Ishikawa (cell line): ENCODE measurements at regions not wholly inside any gene's neighbourhood (a gene's known extent, or its start where the extent isn't known, plus 50 kb on each side); places are given as distances from the start of the nearest gene placed in this dataset.

Experiments used
- CEBPB ChIP-seq: IDR thresholded peaks from 2 replicates; pipeline ENCODE4 v1.6.1; 2012
- CREB1 ChIP-seq: IDR thresholded peaks from 2 replicates; pipeline ENCODE4 v1.6.1; 2012; ENCODE audit warnings: low read depth
- EGR1 ChIP-seq: IDR thresholded peaks from 2 replicates; pipeline ENCODE4 v1.6.1; 2012
- EP300 ChIP-seq: IDR thresholded peaks from 2 replicates; pipeline ENCODE4 v1.6.1; 2012; ENCODE audit warnings: borderline replicate concordance
- FOXM1 ChIP-seq: IDR thresholded peaks from 2 replicates; pipeline ENCODE4 v1.6.1; 2012; ENCODE audit warnings: low read depth, borderline replicate concordance
- MAX ChIP-seq: IDR thresholded peaks from 2 replicates; pipeline ENCODE4 v1.6.1; 2012
- NFIC ChIP-seq: IDR thresholded peaks from 2 replicates; pipeline ENCODE4 v1.6.1; 2012
- RAD21 ChIP-seq: IDR thresholded peaks from 2 replicates; pipeline ENCODE4 v1.6.1; 2012; ENCODE audit warnings: low read depth
- REST ChIP-seq: IDR thresholded peaks from 2 replicates; pipeline ENCODE4 v1.6.1; 2012; ENCODE audit warnings: low read depth, mild to moderate bottlenecking
- TAF1 ChIP-seq: IDR thresholded peaks from 2 replicates; pipeline ENCODE4 v1.6.1; 2012; ENCODE audit warnings: low read depth, mild to moderate bottlenecking
- TCF12 ChIP-seq: IDR thresholded peaks from 2 replicates; pipeline ENCODE4 v1.6.1; 2012; ENCODE audit warnings: low read depth
- TEAD4 ChIP-seq: IDR thresholded peaks from 2 replicates; pipeline ENCODE4 v1.6.1; 2012
- USF1 ChIP-seq: IDR thresholded peaks from 2 replicates; pipeline ENCODE4 v1.6.1; 2012
- ZBTB7A ChIP-seq: IDR thresholded peaks from 2 replicates; pipeline ENCODE4 v1.6.1; 2012; ENCODE audit warnings: low read depth

DNA sequence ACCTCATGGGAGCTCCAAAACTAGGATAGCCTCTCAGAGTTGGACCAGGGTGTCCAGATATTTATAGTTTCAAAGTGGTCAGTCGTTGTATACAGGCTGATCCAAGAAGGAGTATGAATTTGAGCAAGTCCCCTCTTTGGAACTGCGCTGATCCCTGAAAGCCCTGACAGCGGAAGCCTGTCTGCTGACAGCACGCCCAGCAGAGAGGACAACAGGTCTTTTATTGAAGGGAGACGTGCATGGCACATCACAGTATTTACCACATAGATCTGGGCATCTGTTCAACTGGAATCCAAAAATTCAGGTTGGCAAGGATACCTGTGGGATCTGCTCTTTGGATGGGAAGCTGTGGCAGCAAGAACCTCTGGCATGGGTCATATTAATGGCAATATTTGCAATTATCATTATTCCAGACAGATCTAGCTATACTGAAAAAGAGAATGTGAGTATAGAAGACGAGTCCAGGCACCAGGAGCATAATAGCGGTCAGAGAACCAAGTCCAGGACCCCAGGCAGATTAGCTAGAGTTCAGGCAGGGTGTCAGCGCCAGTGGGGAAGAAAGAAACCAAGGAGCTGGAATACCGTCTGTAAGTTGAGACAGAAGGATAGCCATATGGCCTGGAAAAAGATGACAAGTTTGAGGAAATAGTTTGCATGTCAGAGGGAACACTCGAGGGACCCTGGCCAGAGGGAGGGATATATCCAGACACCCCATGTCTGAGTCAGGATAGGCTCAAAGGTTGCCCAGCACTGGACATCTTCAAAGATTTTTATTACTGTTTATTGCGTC lies 260.4 kb upstream of the FANCL start:
- TF ChIP-seq REST (no peak), USF1 (no peak), CEBPB (no peak), TEAD4 (no peak)

DNA sequence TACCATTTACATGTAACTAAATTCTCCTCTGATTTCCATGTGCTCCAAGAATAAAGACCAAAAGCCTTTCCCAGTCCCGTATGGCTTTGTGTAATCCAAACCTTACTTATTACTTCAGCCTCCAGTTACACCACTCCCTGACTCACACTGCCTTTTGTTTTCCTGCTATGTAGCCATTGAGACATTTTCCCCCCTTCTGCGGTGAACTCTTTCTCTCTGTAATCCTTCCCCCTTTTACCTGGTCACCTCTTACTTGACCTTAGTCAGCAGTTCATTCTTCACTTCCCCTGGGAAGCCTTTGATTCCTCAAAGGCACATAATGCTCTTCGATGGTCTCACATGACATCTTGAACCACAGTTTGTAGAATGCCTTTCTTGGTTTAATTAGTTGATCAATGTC lies 256.0 kb upstream of the FANCL start:
- TF ChIP-seq TEAD4, result no peak
- TF ChIP-seq TCF12, result no peak
- no peak for TF ChIP-seq CEBPB
- TF ChIP-seq RAD21, result no peak
- TF ChIP-seq FOXM1, result no peak
- no peak for TF ChIP-seq MAX
- TF ChIP-seq CREB1, result no peak
- TF ChIP-seq REST, result no peak
- TF ChIP-seq EP300, result no peak
- TF ChIP-seq TAF1, result no peak
- TF ChIP-seq ZBTB7A, result no peak
- TF ChIP-seq EGR1, result no peak

DNA sequence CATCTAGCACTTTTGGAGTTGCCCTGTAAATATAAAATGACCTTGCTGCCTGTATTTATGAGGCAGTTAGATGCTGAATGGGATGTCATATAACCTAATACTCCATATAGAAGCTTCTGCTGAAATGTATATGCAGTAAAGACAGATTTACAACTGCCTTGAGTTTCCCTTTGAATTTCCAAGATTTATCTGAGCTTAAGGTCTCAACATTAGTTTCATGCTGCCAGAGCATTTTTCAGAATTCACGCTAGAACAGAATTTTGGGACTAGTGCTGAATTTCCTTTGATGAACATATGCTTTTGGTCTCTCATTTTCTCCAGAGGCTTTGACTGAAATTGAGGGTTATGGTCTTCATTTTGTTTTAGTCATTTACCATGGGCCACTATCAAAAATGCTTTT lies 254.7 kb upstream of the FANCL start:
- TF ChIP-seq EP300 (no peak), RAD21 (no peak), TEAD4 (no peak), FOXM1 (no peak), USF1 (no peak), NFIC (no peak), TCF12 (no peak), MAX (no peak)

DNA sequence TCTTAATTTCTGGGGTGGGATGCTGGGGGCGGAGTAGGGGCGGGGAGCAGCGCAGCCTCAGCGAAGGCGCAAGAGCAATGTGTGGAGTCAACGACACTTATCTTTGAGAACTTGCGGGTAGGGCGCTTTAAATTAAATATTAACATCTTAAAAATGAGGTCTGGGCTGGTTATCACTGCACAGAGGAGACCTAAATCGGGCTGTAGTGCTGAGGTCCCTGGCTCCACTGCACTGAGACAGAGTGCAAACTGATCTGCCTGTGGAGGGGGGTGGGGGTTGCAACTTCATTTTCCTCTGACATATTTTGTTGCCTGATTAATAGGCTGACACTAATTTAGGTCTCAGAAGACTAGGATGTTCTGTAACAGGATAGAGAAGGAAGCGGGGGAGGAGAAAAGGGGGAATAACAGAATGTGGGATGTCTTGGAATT lies 253.0 kb upstream of the FANCL start:
- TF ChIP-seq EP300, result no peak
- no peak for TF ChIP-seq ZBTB7A
- TF ChIP-seq REST, result no peak
- TF ChIP-seq MAX, result no peak
- no peak for TF ChIP-seq RAD21
- TF ChIP-seq CEBPB, result no peak
- no peak for TF ChIP-seq EGR1
- TF ChIP-seq CREB1, result no peak
- no peak for TF ChIP-seq USF1
- TF ChIP-seq FOXM1, result no peak
